ENCODE measurements at regions not wholly inside any gene's neighbourhood (a gene's known extent, or its start where the extent isn't known, plus 50 kb on each side); places are given as distances from the start of the nearest gene placed in this dataset.

DNA sequence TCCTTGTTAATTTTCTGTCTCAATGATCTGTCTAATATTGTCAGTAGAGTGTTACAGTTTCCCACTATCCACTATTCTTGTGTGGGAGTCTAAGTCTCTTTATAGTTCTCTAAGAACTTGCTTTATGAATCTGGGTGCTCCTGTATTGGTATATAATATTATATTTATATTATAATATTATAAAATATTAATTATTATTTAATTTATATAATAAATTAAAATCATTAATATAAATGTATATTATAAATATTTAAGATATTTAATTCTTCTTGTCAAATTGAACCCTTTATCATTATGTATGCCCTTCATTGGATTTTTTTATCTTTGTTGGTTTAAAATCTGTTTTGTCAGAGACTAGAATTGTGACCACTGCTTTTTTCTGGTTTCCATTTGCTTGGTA lies 1950.2 kb upstream of the LRRTM1 start:
- no peak for TF ChIP-seq ZNF274 (IDR thresholded peaks at IDR 0.05; ENCODE audit: low read depth, low read length)
- TF ChIP-seq YY1 (IDR thresholded peaks at IDR 0.05; ENCODE audit: insufficient read depth, insufficient read length) = no peak
- no peak for TF ChIP-seq SUZ12 (IDR thresholded peaks at IDR 0.05; ENCODE audit: extremely low read depth, insufficient read depth, insufficient read length)

Data from NT2/D1 (cell line).